Nephron progenitor cell (in vitro differentiated cells): ENCODE measurements at regions not wholly inside any gene's neighbourhood (a gene's known extent, or its start where the extent isn't known, plus 50 kb on each side); places are given as distances from the start of the nearest gene placed in this dataset.
A peak's percentile ranks its signal among the peaks of the same experiment; 100 is the strongest.

ENCODE experiments used
- DNase-seq: peaks from one replicate; pipeline ENCODE4 v3.0.0; 2021
- H3K27ac Mint-ChIP-seq: 2 replicates; pipeline ENCODE4 v1.8.0; 2021; ENCODE audit warnings: mild to moderate bottlenecking, moderate library complexity, mixed read lengths
- H3K27me3 Mint-ChIP-seq: 2 replicates; pipeline ENCODE4 v1.8.0; 2021; ENCODE audit warnings: mild to moderate bottlenecking, low read depth, mixed read lengths; ENCODE audit not compliant: poor library complexity
- H3K36me3 Mint-ChIP-seq: 2 replicates; pipeline ENCODE4 v1.8.0; 2021; ENCODE audit warnings: low read depth, mixed read lengths
- H3K4me1 Mint-ChIP-seq: 2 replicates; pipeline ENCODE4 v1.8.0; 2021; ENCODE audit warnings: mixed read lengths
- H3K4me3 Mint-ChIP-seq: 2 replicates; pipeline ENCODE4 v1.8.0; 2021; ENCODE audit warnings: mild to moderate bottlenecking, moderate library complexity, mixed read lengths
- H3K9me3 Mint-ChIP-seq: 2 replicates; pipeline ENCODE4 v1.8.0; 2021; ENCODE audit warnings: mild to moderate bottlenecking, moderate library complexity, mixed read lengths
- TF ChIP-seq, protein P1 (sequence below): fragments of 200-600 bp; sonication (generic); IDR thresholded peaks from 2 replicates; pipeline ENCODE4 v1.5.0; 2021; ENCODE audit warnings: antibody characterized with exemption

DNA sequence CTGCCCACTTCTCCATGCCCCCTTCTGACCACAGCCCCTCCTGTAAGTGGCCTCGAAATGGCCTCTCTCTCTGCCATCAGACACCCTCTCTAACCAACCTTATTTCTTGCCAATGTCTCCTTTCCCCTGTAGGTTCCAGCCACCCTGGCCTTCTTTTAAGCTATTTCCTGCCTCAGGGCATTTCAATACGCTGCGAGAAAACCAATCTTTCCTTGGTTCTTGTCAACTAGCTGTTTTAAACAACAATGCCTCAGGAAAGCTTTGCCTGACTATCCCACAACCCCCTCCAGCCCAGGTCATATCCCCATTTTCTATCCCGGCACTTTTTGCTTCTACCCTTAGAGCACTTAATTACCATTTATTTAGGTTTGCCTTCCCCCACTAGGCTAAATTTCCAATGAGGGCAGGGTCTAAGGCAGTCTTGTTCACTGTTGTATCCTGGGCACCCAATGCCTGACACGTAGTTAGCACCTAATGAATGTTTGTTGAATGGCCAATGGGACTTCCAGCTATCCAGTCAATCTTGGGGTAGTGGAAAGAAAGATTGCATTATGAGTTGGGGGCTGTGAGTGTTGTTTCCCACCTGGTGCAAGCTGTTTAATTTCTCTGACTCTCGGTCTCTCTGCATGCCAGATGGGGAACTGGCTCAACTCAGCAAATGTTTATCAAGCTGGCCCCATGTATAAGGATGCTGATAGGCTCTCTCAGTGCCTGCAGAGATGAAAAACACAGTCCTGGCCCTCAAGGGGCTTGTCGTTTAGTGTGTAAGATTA, 291.2 kb downstream of the SRBD1 start:
- Mint-ChIP-seq H3K27ac (no peak overlapping the region), H3K9me3 (peaks cover 24% of the 10 kb centered on the region), H3K36me3 (peaks cover 6% of the 10 kb centered on the region), H3K4me3 (no peak overlapping the region), H3K4me1 (no peaks in the 10 kb centered on the region), H3K27me3 (peaks cover 11% of the 10 kb centered on the region)
- no peak for DNase-seq
- TF ChIP-seq, protein P1, sequence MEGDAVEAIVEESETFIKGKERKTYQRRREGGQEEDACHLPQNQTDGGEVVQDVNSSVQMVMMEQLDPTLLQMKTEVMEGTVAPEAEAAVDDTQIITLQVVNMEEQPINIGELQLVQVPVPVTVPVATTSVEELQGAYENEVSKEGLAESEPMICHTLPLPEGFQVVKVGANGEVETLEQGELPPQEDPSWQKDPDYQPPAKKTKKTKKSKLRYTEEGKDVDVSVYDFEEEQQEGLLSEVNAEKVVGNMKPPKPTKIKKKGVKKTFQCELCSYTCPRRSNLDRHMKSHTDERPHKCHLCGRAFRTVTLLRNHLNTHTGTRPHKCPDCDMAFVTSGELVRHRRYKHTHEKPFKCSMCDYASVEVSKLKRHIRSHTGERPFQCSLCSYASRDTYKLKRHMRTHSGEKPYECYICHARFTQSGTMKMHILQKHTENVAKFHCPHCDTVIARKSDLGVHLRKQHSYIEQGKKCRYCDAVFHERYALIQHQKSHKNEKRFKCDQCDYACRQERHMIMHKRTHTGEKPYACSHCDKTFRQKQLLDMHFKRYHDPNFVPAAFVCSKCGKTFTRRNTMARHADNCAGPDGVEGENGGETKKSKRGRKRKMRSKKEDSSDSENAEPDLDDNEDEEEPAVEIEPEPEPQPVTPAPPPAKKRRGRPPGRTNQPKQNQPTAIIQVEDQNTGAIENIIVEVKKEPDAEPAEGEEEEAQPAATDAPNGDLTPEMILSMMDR: no peak

DNA sequence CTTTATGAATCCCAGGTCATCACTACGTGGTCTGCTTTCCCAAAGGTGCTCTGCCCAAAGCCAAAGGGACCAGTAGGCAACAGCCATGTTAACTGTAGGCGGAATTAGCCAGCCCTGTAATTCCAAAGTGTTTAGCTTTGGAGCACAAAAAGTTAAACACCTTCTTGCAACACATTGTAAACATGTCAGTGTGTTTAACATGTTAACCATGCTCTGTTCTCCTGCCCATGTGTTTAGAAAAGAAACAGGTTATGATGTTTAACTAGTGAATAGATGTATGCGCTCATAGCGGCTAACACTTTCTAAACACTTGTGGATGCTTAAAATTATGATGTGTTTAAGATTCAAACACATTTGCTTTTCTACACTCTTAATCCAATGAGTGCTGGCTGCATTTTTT, 292.4 kb downstream of the SRBD1 start:
- Mint-ChIP-seq H3K27ac (no peak overlapping the region), H3K9me3 (peaks cover 13% of the 10 kb centered on the region), H3K4me3 (no peak overlapping the region), H3K4me1 (no peaks in the 10 kb centered on the region), H3K36me3 (peaks cover under 1% of the 10 kb centered on the region), H3K27me3 (peaks cover 11% of the 10 kb centered on the region)
- no peak for DNase-seq
- TF ChIP-seq, protein P1: no peak

DNA sequence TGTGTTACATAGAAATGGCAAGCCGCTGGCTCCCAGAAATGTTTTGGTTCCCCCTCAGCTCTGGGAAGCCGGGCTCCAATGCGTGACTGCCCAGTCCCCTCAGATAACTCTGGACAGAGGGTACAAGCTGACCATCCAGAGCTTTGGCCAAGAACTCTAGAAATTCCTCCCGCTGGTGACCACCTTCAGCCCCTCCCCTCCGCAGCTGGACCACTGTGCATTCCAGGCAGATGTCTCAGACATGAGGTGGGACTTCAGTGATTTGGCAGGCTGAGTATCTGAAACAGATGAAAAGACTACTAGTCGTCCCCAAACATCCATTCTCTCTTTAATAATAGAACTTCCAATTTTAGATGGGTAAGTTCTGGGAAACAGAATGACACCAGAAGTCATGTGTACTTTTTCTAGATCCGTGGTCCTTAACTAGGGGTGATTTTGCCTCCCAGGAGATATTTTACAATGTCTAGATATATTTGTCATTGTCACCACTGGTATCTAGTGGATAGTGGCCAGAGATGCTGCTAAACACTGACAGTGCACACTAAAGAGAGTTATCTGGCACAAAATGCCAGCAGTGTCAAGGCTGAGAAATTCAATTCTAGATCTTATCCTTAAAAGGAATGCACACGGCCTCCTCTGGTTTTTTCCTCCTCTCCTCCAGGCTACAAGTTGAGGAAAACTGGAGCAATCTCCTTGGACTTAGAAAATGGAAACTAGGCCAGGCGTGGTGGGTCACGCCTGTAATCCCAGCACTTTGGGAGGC, 294.3 kb downstream of the SRBD1 start:
- Mint-ChIP-seq H3K27me3 (peaks cover 9% of the 10 kb centered on the region), H3K27ac (no peak overlapping the region), H3K36me3 (no peaks in the 10 kb centered on the region), H3K4me3 (no peak overlapping the region), H3K4me1 (peaks cover 7% of the 10 kb centered on the region), H3K9me3 (peaks cover 7% of the 10 kb centered on the region)
- TF ChIP-seq, protein P1: no peak
- no peak for DNase-seq

DNA sequence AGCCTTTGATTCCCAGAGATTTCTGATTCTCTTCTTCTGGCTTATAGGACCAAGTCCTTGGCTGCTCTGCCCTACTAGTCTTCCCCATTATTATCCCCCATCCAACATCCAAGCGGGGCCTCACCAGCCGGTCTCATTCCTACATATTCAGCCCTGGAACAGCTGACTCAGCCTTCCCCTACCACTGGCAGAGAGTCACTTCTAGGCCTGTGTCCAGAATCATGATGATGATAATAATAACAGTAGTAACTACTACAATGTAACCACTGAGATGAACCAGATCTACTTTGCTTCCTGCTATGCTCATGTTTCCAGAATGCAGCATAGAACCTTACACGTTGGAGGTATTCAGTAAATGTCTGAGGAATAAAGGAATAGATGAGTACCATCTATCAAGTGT, 295.2 kb downstream of the SRBD1 start:
- Mint-ChIP-seq H3K9me3 (peaks cover 14% of the 10 kb centered on the region), H3K4me1 (peaks cover 15% of the 10 kb centered on the region), H3K27ac (no peak overlapping the region), H3K27me3 (peaks cover 6% of the 10 kb centered on the region), H3K4me3 (no peak overlapping the region), H3K36me3 (no peaks in the 10 kb centered on the region)
- TF ChIP-seq, protein P1: no peak
- no peak for DNase-seq

- peaks cover 19% of the 10 kb centered on the region for H3K4me1 Mint-ChIP-seq
These were observed 298.8 kb downstream of the SRBD1 start for GRCh38 chr2:45312275-45312674.

More at GRCh38 chr2:45312275-45312674, 298.8 kb downstream of the SRBD1 start:
- no peak for DNase-seq
- Mint-ChIP-seq H3K27me3 (peaks cover 19% of the 10 kb centered on the region), H3K27ac (peak overlapping the region; percentile 92), H3K9me3 (peaks cover 11% of the 10 kb centered on the region), H3K36me3 (no peaks in the 10 kb centered on the region), H3K4me3 (no peak overlapping the region)
- TF ChIP-seq, protein P1: no peak
